Kidney epithelial cell (primary cell): ENCODE measurements at regions not wholly inside any gene's neighbourhood (a gene's known extent, or its start where the extent isn't known, plus 50 kb on each side); places are given as distances from the start of the nearest gene placed in this dataset.

Experiments
- DNase-seq: peaks from one replicate; pipeline ENCODE4 v3.0.0-alpha.2; 2010; ENCODE audit warnings: low read depth
- H3K27me3 ChIP-seq: 2 replicates; pipeline ENCODE4 v1.6.0; 2011; ENCODE audit warnings: low read length; ENCODE audit not compliant: control insufficient read depth, insufficient read depth
- H3K36me3 ChIP-seq: 2 replicates; pipeline ENCODE4 v1.5.1; 2011; ENCODE audit warnings: low read length; ENCODE audit not compliant: control insufficient read depth, insufficient read depth
- H3K4me3 ChIP-seq: 2 replicates; pipeline ENCODE4 v1.5.1; 2011; ENCODE audit warnings: low read depth, mild to moderate bottlenecking, control low read depth, low read length
- CTCF ChIP-seq: IDR thresholded peaks from 2 replicates; pipeline ENCODE4 v1.5.1; 2011; ENCODE audit warnings: mild to moderate bottlenecking, moderate library complexity, low read length, control low read depth, inconsistent platforms; ENCODE audit not compliant: insufficient read depth, poor library complexity, severe bottlenecking

GRCh38 chr6:15882915-15883314 is 220.1 kb upstream of the DTNBP1 start:
- no peak for DNase-seq
- H3K27me3 ChIP-seq = no peaks in the 10 kb centered on the region
- TF ChIP-seq CTCF = no peak
- H3K4me3 ChIP-seq = no peak overlapping the region
- no peaks in the 10 kb centered on the region for H3K36me3 ChIP-seq

DNA sequence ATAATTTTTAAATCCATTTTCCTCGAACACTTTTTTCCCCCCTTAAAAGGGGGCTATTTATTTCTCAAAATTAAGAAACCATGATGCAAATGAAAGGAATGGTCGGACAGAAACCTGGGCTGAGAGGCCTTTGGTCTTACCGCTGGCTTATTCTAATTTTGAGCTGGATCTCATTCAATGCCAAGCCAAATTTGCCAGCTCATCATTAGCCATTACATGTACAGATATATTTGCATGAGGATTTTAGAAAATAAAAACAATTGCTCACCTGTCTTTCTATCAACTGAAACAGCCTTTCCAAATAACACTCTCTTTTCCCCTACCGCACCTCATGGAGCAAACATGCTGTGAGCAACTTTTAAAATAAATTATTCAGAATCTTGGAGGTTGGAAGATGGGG is 219.5 kb upstream of the DTNBP1 start:
- H3K27me3 ChIP-seq = no peaks in the 10 kb centered on the region
- no peaks in the 10 kb centered on the region for H3K36me3 ChIP-seq
- no peak for TF ChIP-seq CTCF
- no peak overlapping the region for H3K4me3 ChIP-seq
- no peak for DNase-seq

- no peak for TF ChIP-seq CTCF
- no peak overlapping the region for H3K4me3 ChIP-seq
- no peak for DNase-seq
Measured at GRCh38 chr6:15881150-15881549, 218.3 kb upstream of the DTNBP1 start.

GRCh38 chr6:15880262-15880973 is 217.6 kb upstream of the DTNBP1 start:
- no peaks in the 10 kb centered on the region for H3K36me3 ChIP-seq
- H3K4me3 ChIP-seq = no peak overlapping the region
- no peaks in the 10 kb centered on the region for H3K27me3 ChIP-seq
- no peak for TF ChIP-seq CTCF
- DNase-seq = no peak

More at GRCh38 chr6:15881150-15881549, 218.3 kb upstream of the DTNBP1 start:
- no peaks in the 10 kb centered on the region for H3K36me3 ChIP-seq
- no peaks in the 10 kb centered on the region for H3K27me3 ChIP-seq

GRCh38 chr6:15879371-15880261 is 216.8 kb upstream of the DTNBP1 start:
- no peak overlapping the region for H3K4me3 ChIP-seq
- DNase-seq = no peak
- H3K27me3 ChIP-seq = no peaks in the 10 kb centered on the region
- no peak for TF ChIP-seq CTCF
- H3K36me3 ChIP-seq = no peaks in the 10 kb centered on the region
